ENCODE measurements at regions not wholly inside any gene's neighbourhood (a gene's known extent, or its start where the extent isn't known, plus 50 kb on each side); places are given as distances from the start of the nearest gene placed in this dataset.

- TF ChIP-seq POLR2AphosphoS5 (IDR thresholded peaks at IDR 0.05; ENCODE audit: low read length): no peak
- no peak for TF ChIP-seq MYC (IDR thresholded peaks at IDR 0.05; ENCODE audit: insufficient read depth, insufficient read length, insufficient replicate concordance, low read length, severe bottlenecking)
- no peak for TF ChIP-seq SPI1 (IDR thresholded peaks at IDR 0.05; ENCODE audit: borderline replicate concordance, insufficient read depth, low read depth, low read length)
- no peak for TF ChIP-seq JUNB (IDR thresholded peaks at IDR 0.05)
- TF ChIP-seq ZZZ3 (IDR thresholded peaks at IDR 0.05; ENCODE audit: control insufficient read depth, insufficient read length, low read depth): no peak
- no peak for TF ChIP-seq TCF7 (IDR thresholded peaks at IDR 0.05; ENCODE audit: borderline replicate concordance)
Measured at GRCh38 chr11:119828006-119828405, 99.0 kb upstream of the NECTIN1 start.
